Memory B cell (primary cell): ENCODE measurements at regions not wholly inside any gene's neighbourhood (a gene's known extent, or its start where the extent isn't known, plus 50 kb on each side); places are given as distances from the start of the nearest gene placed in this dataset.

ENCODE experiments used
- ATAC-seq: fragments of 150-1000 bp; cut with Tn5 transposase; 2 replicates; pipeline ENCODE4 v1.10.0; 2021; ENCODE audit warnings: low read depth, mild to moderate bottlenecking, moderate library complexity
- DNase-seq, 2 donors: peaks; one replicate each; pipeline ENCODE4 v3.0.0; 2022; ENCODE audit warnings: low spot score in 2 of 2
- H3K27ac Mint-ChIP-seq: one replicate; pipeline ENCODE4 v1.8.0; 2022; ENCODE audit warnings: mild to moderate bottlenecking, moderate library complexity, mixed read lengths
- H3K27me3 Mint-ChIP-seq: one replicate; pipeline ENCODE4 v1.8.0; 2022; ENCODE audit warnings: mixed read lengths
- H3K36me3 Mint-ChIP-seq: one replicate; pipeline ENCODE4 v1.8.0; 2022; ENCODE audit warnings: mild to moderate bottlenecking, mixed read lengths
- H3K4me1 Mint-ChIP-seq: one replicate; pipeline ENCODE4 v1.8.0; 2022; ENCODE audit warnings: mixed read lengths
- H3K4me3 Mint-ChIP-seq: one replicate; pipeline ENCODE4 v1.8.0; 2022; ENCODE audit warnings: mild to moderate bottlenecking, moderate library complexity, mixed read lengths
- H3K9me3 Mint-ChIP-seq: one replicate; pipeline ENCODE4 v1.8.0; 2022; ENCODE audit warnings: mixed read lengths

GRCh38 chr2:165033402-165033801, 78.1 kb upstream of the SLC38A11 start:
- Mint-ChIP-seq H3K9me3 (no peaks in the 10 kb centered on the region), H3K27me3 (no peaks in the 10 kb centered on the region), H3K4me3 (no peak overlapping the region), H3K4me1 (no peaks in the 10 kb centered on the region), H3K36me3 (no peaks in the 10 kb centered on the region), H3K27ac (no peak overlapping the region)
- ATAC-seq: no peak
- no peak for DNase-seq

- Mint-ChIP-seq H3K4me3 (no peak overlapping the region), H3K27ac (no peak overlapping the region), H3K9me3 (no peaks in the 10 kb centered on the region), H3K27me3 (no peaks in the 10 kb centered on the region), H3K36me3 (no peaks in the 10 kb centered on the region), H3K4me1 (no peaks in the 10 kb centered on the region)
- no peak for ATAC-seq
- DNase-seq: no peak
These were observed 77.2 kb upstream of the SLC38A11 start for GRCh38 chr2:165032559-165032958.

DNA sequence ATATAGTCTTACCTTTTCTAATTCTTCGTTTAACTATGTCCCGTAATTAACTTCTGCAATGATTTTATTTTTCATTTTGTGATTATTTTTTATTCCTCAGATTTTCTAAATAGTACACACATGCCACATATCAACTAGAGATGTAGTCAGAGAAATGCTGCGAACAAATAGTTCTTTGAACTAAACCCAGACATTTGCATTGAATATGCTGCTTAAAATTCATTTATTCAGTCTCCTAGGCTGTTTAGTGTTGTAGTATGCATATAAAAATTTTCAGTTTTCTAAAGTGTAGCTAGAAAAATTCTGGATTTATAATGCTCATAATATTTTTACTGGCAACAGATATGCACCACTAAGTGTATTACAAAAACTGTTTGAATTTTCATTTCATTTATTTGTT, 68.9 kb upstream of the SLC38A11 start:
- H3K4me3 Mint-ChIP-seq: no peak overlapping the region
- peaks cover 17% of the 10 kb centered on the region for H3K27me3 Mint-ChIP-seq
- peaks cover 13% of the 10 kb centered on the region for H3K9me3 Mint-ChIP-seq
- peaks cover 7% of the 10 kb centered on the region for H3K36me3 Mint-ChIP-seq
- peaks cover 4% of the 10 kb centered on the region for H3K4me1 Mint-ChIP-seq
- no peak overlapping the region for H3K27ac Mint-ChIP-seq
- DNase-seq (no peak), ATAC-seq (no peak)

GRCh38 chr2:165022781-165023180, 67.5 kb upstream of the SLC38A11 start:
- no peak for DNase-seq
- ATAC-seq: no peak
- Mint-ChIP-seq H3K4me1 (peaks cover 4% of the 10 kb centered on the region), H3K9me3 (peaks cover 13% of the 10 kb centered on the region), H3K27me3 (peaks cover 17% of the 10 kb centered on the region), H3K36me3 (peaks cover 7% of the 10 kb centered on the region), H3K27ac (no peak overlapping the region), H3K4me3 (no peak overlapping the region)

- Mint-ChIP-seq H3K36me3 (peaks cover 4% of the 10 kb centered on the region), H3K9me3 (peaks cover 3% of the 10 kb centered on the region), H3K27me3 (peaks cover 10% of the 10 kb centered on the region), H3K27ac (no peak overlapping the region), H3K4me3 (no peak overlapping the region), H3K4me1 (peaks cover 22% of the 10 kb centered on the region)
- ATAC-seq (no peak), DNase-seq (no peak)
These were observed 62.8 kb upstream of the SLC38A11 start for GRCh38 chr2:165017966-165018596.

- Mint-ChIP-seq H3K4me1 (peaks cover 23% of the 10 kb centered on the region), H3K9me3 (peaks cover 3% of the 10 kb centered on the region), H3K27me3 (peaks cover 8% of the 10 kb centered on the region), H3K27ac (no peak overlapping the region), H3K4me3 (no peak overlapping the region), H3K36me3 (peaks cover 4% of the 10 kb centered on the region)
- DNase-seq (peak; percentile 32 to 33), ATAC-seq (peak; percentile 85)
These were observed 61.6 kb upstream of the SLC38A11 start for GRCh38 chr2:165016772-165017411.

- ATAC-seq (peak; percentile 50), DNase-seq (peak; percentile 51 to 58)
- peaks cover under 1% of the 10 kb centered on the region for H3K27me3 Mint-ChIP-seq
- peaks cover 20% of the 10 kb centered on the region for H3K4me1 Mint-ChIP-seq
- H3K9me3 Mint-ChIP-seq: peaks cover under 1% of the 10 kb centered on the region
- H3K36me3 Mint-ChIP-seq: peaks cover under 1% of the 10 kb centered on the region
- H3K4me3 Mint-ChIP-seq: no peak overlapping the region
- H3K27ac Mint-ChIP-seq: peak overlapping the region; percentile 0
These were observed 59.8 kb upstream of the SLC38A11 start for GRCh38 chr2:165015052-165015642.

- Mint-ChIP-seq H3K4me1 (peaks cover 19% of the 10 kb centered on the region), H3K36me3 (no peaks in the 10 kb centered on the region), H3K4me3 (no peak overlapping the region), H3K27ac (no peak overlapping the region), H3K27me3 (no peaks in the 10 kb centered on the region), H3K9me3 (no peaks in the 10 kb centered on the region)
- ATAC-seq (peak; percentile 58), DNase-seq (no peak)
These were observed 58.8 kb upstream of the SLC38A11 start for GRCh38 chr2:165013944-165014619.

- H3K4me1 Mint-ChIP-seq: peaks cover 22% of the 10 kb centered on the region
- H3K27ac Mint-ChIP-seq: no peak overlapping the region
- H3K9me3 Mint-ChIP-seq: no peaks in the 10 kb centered on the region
- H3K36me3 Mint-ChIP-seq: no peaks in the 10 kb centered on the region
- H3K4me3 Mint-ChIP-seq: no peak overlapping the region
- H3K27me3 Mint-ChIP-seq: peaks cover 7% of the 10 kb centered on the region
- no peak for ATAC-seq
- no peak for DNase-seq
These were observed 55.9 kb upstream of the SLC38A11 start for GRCh38 chr2:165011199-165011598.

DNA sequence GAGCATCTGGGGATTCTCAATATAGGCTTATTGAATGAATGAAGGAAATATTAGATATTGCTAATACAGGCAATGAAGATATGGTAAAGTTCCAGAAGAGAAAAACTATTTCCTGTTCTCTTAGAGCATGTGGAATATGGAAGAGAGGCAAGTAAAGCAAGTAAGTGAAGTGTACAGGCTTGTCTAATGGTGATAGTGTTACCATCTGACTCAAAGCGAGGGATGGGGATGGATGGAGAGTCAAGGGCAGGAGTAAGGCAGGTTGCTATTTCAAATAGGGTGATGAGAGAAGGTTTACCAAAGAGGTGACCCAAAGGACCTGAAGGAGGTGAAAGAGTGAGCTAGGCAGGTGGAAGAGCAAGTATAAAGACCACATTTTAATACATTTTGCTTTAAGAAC, 55.2 kb upstream of the SLC38A11 start:
- H3K4me3 Mint-ChIP-seq: no peak overlapping the region
- no peaks in the 10 kb centered on the region for H3K36me3 Mint-ChIP-seq
- ATAC-seq: no peak
- no peaks in the 10 kb centered on the region for H3K9me3 Mint-ChIP-seq
- H3K27ac Mint-ChIP-seq: no peak overlapping the region
- H3K27me3 Mint-ChIP-seq: peaks cover 8% of the 10 kb centered on the region
- no peak for DNase-seq
- H3K4me1 Mint-ChIP-seq: peaks cover 22% of the 10 kb centered on the region

DNA sequence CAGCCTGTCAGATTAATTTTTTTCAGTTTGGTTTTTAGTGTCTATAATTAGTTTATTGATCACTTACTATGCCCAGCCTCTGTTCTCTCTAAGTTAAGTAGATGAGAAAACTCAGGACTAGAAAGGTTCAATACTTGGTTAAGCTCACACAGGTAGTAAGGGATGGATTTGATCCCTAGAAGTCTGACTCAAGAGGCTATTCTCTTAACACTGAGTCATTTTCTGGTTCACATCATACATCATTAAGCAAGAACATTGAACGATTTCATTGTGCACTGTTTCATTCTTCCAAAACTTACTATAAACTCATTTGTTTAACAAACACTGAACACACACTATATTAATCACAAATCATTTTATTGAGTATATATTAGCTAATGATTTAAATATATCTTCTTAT, 54.1 kb upstream of the SLC38A11 start:
- H3K9me3 Mint-ChIP-seq: no peaks in the 10 kb centered on the region
- no peak overlapping the region for H3K4me3 Mint-ChIP-seq
- no peaks in the 10 kb centered on the region for H3K36me3 Mint-ChIP-seq
- H3K27ac Mint-ChIP-seq: no peak overlapping the region
- ATAC-seq: no peak
- peaks cover 8% of the 10 kb centered on the region for H3K27me3 Mint-ChIP-seq
- peaks cover 15% of the 10 kb centered on the region for H3K4me1 Mint-ChIP-seq
- no peak for DNase-seq

DNA sequence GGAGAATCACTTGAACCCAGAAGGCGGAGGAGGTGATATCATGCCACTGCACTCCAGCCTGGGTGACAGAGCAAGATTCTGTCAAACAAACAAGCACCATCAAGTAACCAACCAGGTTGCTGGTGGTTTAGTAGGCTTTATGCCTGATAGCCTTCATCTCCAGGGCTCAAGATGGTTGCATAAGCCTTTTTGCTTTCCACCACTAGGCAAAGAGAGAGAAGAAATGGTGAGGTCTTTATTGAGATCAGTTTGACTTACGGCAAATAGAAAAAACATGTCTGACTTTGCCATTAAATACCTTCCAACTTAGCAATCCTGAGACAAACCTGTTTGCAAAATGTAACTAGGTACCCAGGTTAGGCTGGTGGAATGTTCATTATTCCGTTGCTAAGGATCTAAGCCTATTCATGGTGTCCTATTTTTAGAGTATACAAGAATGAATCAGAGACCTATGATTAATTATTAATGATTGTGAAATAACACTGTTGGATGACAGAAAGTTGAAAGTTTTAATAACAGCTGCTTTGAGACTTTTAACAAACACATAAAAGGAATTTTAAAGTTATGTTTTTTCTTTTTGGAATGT, 53.5 kb upstream of the SLC38A11 start:
- DNase-seq: no peak
- peaks cover 9% of the 10 kb centered on the region for H3K4me1 Mint-ChIP-seq

GRCh38 chr2:165007161-165007744, 51.9 kb upstream of the SLC38A11 start:
- peaks cover 3% of the 10 kb centered on the region for H3K4me1 Mint-ChIP-seq
- H3K9me3 Mint-ChIP-seq: no peaks in the 10 kb centered on the region
- no peak overlapping the region for H3K27ac Mint-ChIP-seq
- no peaks in the 10 kb centered on the region for H3K36me3 Mint-ChIP-seq
- ATAC-seq: no peak
- H3K27me3 Mint-ChIP-seq: peaks cover 8% of the 10 kb centered on the region
- DNase-seq: no peak
- no peak overlapping the region for H3K4me3 Mint-ChIP-seq

More for the DNA sequence above, 53.5 kb upstream of the SLC38A11 start:
- ATAC-seq: no peak
- H3K27me3 Mint-ChIP-seq: peaks cover 8% of the 10 kb centered on the region
- H3K9me3 Mint-ChIP-seq: no peaks in the 10 kb centered on the region
- no peaks in the 10 kb centered on the region for H3K36me3 Mint-ChIP-seq
- no peak overlapping the region for H3K27ac Mint-ChIP-seq
- no peak overlapping the region for H3K4me3 Mint-ChIP-seq
